ENCODE measurements at regions not wholly inside any gene's neighbourhood (a gene's known extent, or its start where the extent isn't known, plus 50 kb on each side); places are given as distances from the start of the nearest gene placed in this dataset.

DNA sequence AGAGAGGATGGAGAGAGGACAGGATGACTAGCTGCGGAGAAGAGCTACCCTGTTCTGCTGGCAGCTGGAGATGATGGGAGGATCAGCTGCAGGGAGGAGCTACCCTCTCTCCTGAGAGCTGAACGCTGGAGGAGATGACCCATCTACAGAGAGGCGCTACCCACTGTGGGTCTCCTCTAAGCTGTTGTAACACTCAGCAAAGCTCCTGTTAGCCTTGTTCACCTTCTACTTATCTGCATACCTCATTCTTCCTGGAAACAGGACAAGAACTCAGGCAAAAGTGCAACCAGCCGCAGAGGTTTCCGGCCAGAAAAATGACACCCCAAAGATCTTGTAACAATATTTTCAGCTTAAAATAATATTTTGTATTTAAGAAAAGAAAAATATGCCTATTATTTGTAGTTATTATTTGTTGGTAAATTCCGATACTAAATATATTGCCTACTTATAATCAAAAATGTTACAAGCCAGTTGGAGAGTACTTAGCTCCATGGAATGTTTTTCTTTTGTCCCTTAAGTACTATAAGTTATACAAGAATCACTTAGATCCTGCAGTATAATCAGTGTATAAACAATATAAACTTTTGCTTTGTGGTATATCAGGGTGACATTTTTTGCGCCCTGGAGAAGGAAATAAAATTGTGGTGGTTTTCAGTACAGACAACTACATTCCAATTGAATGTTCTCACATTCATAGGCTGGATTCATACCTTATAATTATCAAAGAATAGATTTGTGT is 1188.0 kb upstream of the CADM2 start:
- H3K27me3 ChIP-seq (replicated peaks; ENCODE audit: insufficient read depth): no peaks in the 10 kb centered on the region
- no peak overlapping the region for H3K27ac ChIP-seq
- intact Hi-C loops (cut with DNase I): no loop called here
- WGBS: 90% methylated on average over 7 of the region's 7 CpGs
- no peaks in the 10 kb centered on the region for H3K36me3 ChIP-seq
- no peak for DNase-seq (ENCODE audit: low spot score)
- TF ChIP-seq POLR2AphosphoS5 (IDR thresholded peaks at IDR 0.05) (no peak), POLR2A (IDR thresholded peaks at IDR 0.05) (no peak)
- TF ChIP-seq, protein P1, sequence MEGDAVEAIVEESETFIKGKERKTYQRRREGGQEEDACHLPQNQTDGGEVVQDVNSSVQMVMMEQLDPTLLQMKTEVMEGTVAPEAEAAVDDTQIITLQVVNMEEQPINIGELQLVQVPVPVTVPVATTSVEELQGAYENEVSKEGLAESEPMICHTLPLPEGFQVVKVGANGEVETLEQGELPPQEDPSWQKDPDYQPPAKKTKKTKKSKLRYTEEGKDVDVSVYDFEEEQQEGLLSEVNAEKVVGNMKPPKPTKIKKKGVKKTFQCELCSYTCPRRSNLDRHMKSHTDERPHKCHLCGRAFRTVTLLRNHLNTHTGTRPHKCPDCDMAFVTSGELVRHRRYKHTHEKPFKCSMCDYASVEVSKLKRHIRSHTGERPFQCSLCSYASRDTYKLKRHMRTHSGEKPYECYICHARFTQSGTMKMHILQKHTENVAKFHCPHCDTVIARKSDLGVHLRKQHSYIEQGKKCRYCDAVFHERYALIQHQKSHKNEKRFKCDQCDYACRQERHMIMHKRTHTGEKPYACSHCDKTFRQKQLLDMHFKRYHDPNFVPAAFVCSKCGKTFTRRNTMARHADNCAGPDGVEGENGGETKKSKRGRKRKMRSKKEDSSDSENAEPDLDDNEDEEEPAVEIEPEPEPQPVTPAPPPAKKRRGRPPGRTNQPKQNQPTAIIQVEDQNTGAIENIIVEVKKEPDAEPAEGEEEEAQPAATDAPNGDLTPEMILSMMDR (IDR thresholded peaks at IDR 0.05): no peak
- H3K9me3 ChIP-seq: no peaks in the 10 kb centered on the region
- H3K4me1 ChIP-seq (replicated peaks): no peaks in the 10 kb centered on the region
- H3K4me3 ChIP-seq: no peak overlapping the region

DNA sequence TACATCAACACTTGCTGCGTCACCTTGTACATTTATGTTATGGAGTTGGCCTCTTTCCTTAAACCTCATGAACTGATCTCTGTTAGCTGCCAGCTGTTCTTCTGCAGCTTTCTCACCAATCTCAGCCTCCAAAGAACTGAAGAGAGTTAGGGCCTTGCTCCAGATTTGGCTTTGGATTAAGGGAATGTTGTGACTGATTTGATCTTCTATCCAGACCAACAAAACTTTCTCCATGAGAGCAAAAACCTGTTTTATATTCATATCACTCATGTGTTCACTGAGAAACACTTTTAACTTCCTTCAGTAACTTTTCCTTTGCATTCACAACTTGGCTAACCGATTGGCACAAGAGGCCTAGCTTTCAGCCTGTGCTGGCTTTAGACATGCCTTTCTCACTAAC is 1156.0 kb upstream of the CADM2 start:
- Histone ChIP-seq H3K4me1 (replicated peaks) (no peaks in the 10 kb centered on the region), H3K4me3 (no peak overlapping the region), H3K36me3 (no peaks in the 10 kb centered on the region), H3K27me3 (replicated peaks; ENCODE audit: insufficient read depth) (no peaks in the 10 kb centered on the region), H3K27ac (no peak overlapping the region), H3K9me3 (no peaks in the 10 kb centered on the region)
- TF ChIP-seq POLR2AphosphoS5 (IDR thresholded peaks at IDR 0.05) (no peak), POLR2A (IDR thresholded peaks at IDR 0.05) (no peak)
- TF ChIP-seq, protein P1 (IDR thresholded peaks at IDR 0.05): no peak
- intact Hi-C loops (cut with DNase I): no loop called here
- DNase-seq (ENCODE audit: low spot score): no peak
- WGBS: 93% methylated on average over 2 of the region's 2 CpGs

DNA sequence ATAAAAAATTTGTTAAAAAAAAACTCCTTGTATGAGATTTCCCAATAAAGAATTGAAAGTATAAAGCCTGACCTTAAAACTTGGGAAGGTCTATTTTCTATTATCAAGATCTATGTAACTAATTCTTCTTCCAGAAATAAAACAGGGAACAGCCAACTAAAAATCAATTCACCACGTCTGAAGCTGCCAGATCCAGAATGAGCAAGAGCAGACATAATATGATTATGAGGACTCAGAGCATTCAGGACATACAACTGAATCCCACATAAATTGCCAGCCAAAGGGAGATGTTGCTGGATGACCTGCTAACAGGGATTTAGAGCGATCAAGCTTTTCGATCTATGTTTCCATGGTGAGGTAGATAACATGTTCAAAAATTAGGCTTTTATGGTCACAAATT is 1151.3 kb upstream of the CADM2 start:
- Histone ChIP-seq H3K4me3 (no peak overlapping the region), H3K27ac (no peak overlapping the region), H3K9me3 (no peaks in the 10 kb centered on the region), H3K27me3 (replicated peaks; ENCODE audit: insufficient read depth) (no peaks in the 10 kb centered on the region), H3K4me1 (replicated peaks) (no peaks in the 10 kb centered on the region), H3K36me3 (no peaks in the 10 kb centered on the region)
- intact Hi-C loops (cut with DNase I): no loop called here
- 71% methylated on average over 3 of the region's 3 CpGs for WGBS
- no peak for TF ChIP-seq POLR2AphosphoS5 (IDR thresholded peaks at IDR 0.05)
- TF ChIP-seq, protein P1 (IDR thresholded peaks at IDR 0.05): no peak
- TF ChIP-seq POLR2A (IDR thresholded peaks at IDR 0.05): no peak
- no peak for DNase-seq (ENCODE audit: low spot score)

DNA sequence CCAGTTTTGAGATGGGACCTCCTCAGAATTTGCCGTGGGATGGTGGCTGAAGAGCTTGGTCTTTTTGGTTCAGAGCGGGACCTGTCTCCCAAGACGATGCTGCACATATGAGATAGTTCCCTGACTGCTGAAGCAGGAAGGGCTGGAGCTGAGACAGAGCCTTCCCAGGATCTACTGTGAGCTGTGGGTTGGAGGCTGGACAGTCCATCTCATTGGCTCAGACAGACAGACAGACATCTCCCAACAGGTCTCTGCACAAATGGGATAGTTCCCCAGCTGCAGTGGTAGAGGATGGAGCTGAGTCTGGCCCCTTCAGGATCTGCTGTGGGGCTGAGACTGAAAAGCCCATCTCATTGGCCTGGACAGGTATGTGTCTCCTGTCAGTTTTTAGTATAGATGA is 1145.6 kb upstream of the CADM2 start:
- no peak overlapping the region for H3K4me3 ChIP-seq
- H3K36me3 ChIP-seq: no peaks in the 10 kb centered on the region
- no peak overlapping the region for H3K27ac ChIP-seq
- H3K4me1 ChIP-seq (replicated peaks): no peaks in the 10 kb centered on the region
- H3K27me3 ChIP-seq (replicated peaks; ENCODE audit: insufficient read depth): no peaks in the 10 kb centered on the region
- no peaks in the 10 kb centered on the region for H3K9me3 ChIP-seq
- intact Hi-C loops (cut with DNase I): no loop called here
- 96% methylated on average over 3 of the region's 3 CpGs for WGBS
- TF ChIP-seq, protein P1 (IDR thresholded peaks at IDR 0.05): no peak
- TF ChIP-seq POLR2AphosphoS5 (IDR thresholded peaks at IDR 0.05) (no peak), POLR2A (IDR thresholded peaks at IDR 0.05) (no peak)
- no peak for DNase-seq (ENCODE audit: low spot score)

GRCh38 chr3:83816653-83817052 is 1142.1 kb upstream of the CADM2 start:
- Histone ChIP-seq H3K4me1 (replicated peaks) (no peaks in the 10 kb centered on the region), H3K36me3 (no peaks in the 10 kb centered on the region), H3K27me3 (replicated peaks; ENCODE audit: insufficient read depth) (no peaks in the 10 kb centered on the region), H3K27ac (no peak overlapping the region), H3K4me3 (no peak overlapping the region), H3K9me3 (no peaks in the 10 kb centered on the region)
- DNase-seq (ENCODE audit: low spot score): no peak
- TF ChIP-seq, protein P1 (IDR thresholded peaks at IDR 0.05): no peak
- TF ChIP-seq POLR2AphosphoS5 (IDR thresholded peaks at IDR 0.05): no peak
- intact Hi-C loops (cut with DNase I): no loop called here
- WGBS: 100% methylated on average over 1 of the region's 1 CpG

All from prostate gland (tissue), 2 donors.